Upper lobe of left lung (tissue), 6 donors: ENCODE measurements at regions not wholly inside any gene's neighbourhood (a gene's known extent, or its start where the extent isn't known, plus 50 kb on each side); places are given as distances from the start of the nearest gene placed in this dataset.

Experiments
- ATAC-seq, 2 donors: fragments of 200-7000 bp; cut with Tn5 transposase; one replicate each; pipeline ENCODE4 v1.9.1; 2022; ENCODE audit warnings: mild to moderate bottlenecking in 2 of 2, moderate library complexity in 2 of 2; ENCODE audit not compliant: low FRiP score in 2 of 2
- DNase-seq, 2 donors: peaks; one replicate each; pipeline ENCODE4 v3.0.0-alpha.2; 2019 to 2020
- H3K27ac ChIP-seq, 4 donors: fragments of 200-600 bp; sonication (generic); one replicate each; pipeline ENCODE4 v1.5.1; 2016 to 2019
- H3K27me3 ChIP-seq, 4 donors: fragments of 200-600 bp; sonication (generic); one replicate each; pipeline ENCODE4 v1.5.1; 2017 to 2019
- H3K36me3 ChIP-seq, 4 donors: fragments of 200-600 bp; sonication (generic); one replicate each; pipeline ENCODE4 v1.5.1; 2016 to 2019
- H3K4me1 ChIP-seq, 4 donors: fragments of 200-600 bp; sonication (generic); one replicate each; pipeline ENCODE4 v1.5.1; 2018 to 2019
- H3K4me3 ChIP-seq, 4 donors: fragments of 200-600 bp; sonication (generic); one replicate each; pipeline ENCODE4 v1.5.1; 2017 to 2019; ENCODE audit warnings: mild to moderate bottlenecking in 2 of 4, moderate library complexity in 1 of 4
- H3K9me3 ChIP-seq, 4 donors: fragments of 200-600 bp; sonication (generic); one replicate each; pipeline ENCODE4 v1.5.1; 2018 to 2019
- CTCF ChIP-seq, 6 experiments: fragments of 450-650 bp in 4 of 6; fragments of 200-600 bp in 2 of 6; sonication (generic) in 2 of 6; IDR thresholded peaks; one replicate each; pipeline ENCODE4 v1.5.1; 2016 to 2019; ENCODE audit warnings: antibody characterized with exemption in 6 of 6
- EP300 ChIP-seq, 4 donors: sonication (generic); formaldehyde crosslinking; IDR thresholded peaks; one replicate each; pipeline ENCODE4 v1.5.1; 2017; ENCODE audit warnings: antibody characterized with exemption in 4 of 4, control low read depth in 2 of 4
- POLR2A ChIP-seq, 4 donors: fragments of 450-650 bp; IDR thresholded peaks; one replicate each; pipeline ENCODE4 v1.5.1; 2016 to 2017; ENCODE audit warnings: antibody characterized with exemption in 4 of 4, mild to moderate bottlenecking in 2 of 4
- POLR2AphosphoS5 ChIP-seq, 2 donors: sonication (generic); formaldehyde crosslinking; IDR thresholded peaks; one replicate each; pipeline ENCODE4 v1.5.1; 2017; ENCODE audit warnings: antibody characterized with exemption in 2 of 2
- WGBS, 2 donors: methylation state at CpG; one replicate each; pipeline ENCODE4 v1.1.5; 2017 to 2018; 5-methylcytosine and 5-hydroxymethylcytosine counted together
- donor health status: DM: no; HTN: no; CAD: no; lungs with moderate emphysema.
- donor health status: DM: no; HTN: yes; CAD: no; lungs with severe emphysema.

- TF ChIP-seq POLR2A (IDR thresholded peaks at IDR 0.05) (no peak), CTCF (IDR thresholded peaks at IDR 0.05) (no peak), EP300 (IDR thresholded peaks at IDR 0.05) (no peak), POLR2AphosphoS5 (IDR thresholded peaks at IDR 0.05) (no peak)
- DNase-seq: no peak
- Histone ChIP-seq H3K4me3 (no peak overlapping the region), H3K27ac (no peak overlapping the region), H3K27me3 (no peaks in the 10 kb centered on the region), H3K36me3 (no peaks in the 10 kb centered on the region), H3K4me1 (no peaks in the 10 kb centered on the region), H3K9me3 (no peaks in the 10 kb centered on the region)
- peak in 1 of 2 donors; percentile 25 for ATAC-seq
- 76 to 87% methylated on average over 3 of the region's 3 CpGs for WGBS, 2 donors
Measured at GRCh38 chr10:33074443-33074842, 116.4 kb upstream of the ITGB1 start.

- no peak overlapping the region for H3K4me3 ChIP-seq
- TF ChIP-seq EP300 (IDR thresholded peaks at IDR 0.05) (no peak), POLR2A (IDR thresholded peaks at IDR 0.05) (no peak), CTCF (IDR thresholded peaks at IDR 0.05) (no peak), POLR2AphosphoS5 (IDR thresholded peaks at IDR 0.05) (no peak)
Measured at GRCh38 chr10:33073641-33074415, 115.8 kb upstream of the ITGB1 start.

GRCh38 chr10:33071857-33072256 lies 113.8 kb upstream of the ITGB1 start:
- Histone ChIP-seq H3K4me1 (no peaks in the 10 kb centered on the region), H3K27ac (no peak overlapping the region), H3K27me3 (no peaks in the 10 kb centered on the region), H3K9me3 (no peaks in the 10 kb centered on the region), H3K36me3 (no peaks in the 10 kb centered on the region), H3K4me3 (no peak overlapping the region)
- WGBS, 2 donors: 58 to 61% methylated on average over 2 of the region's 2 CpGs
- TF ChIP-seq EP300 (IDR thresholded peaks at IDR 0.05) (no peak), CTCF (IDR thresholded peaks at IDR 0.05) (no peak), POLR2A (IDR thresholded peaks at IDR 0.05) (no peak), POLR2AphosphoS5 (IDR thresholded peaks at IDR 0.05) (no peak)
- no peak for DNase-seq
- no peak for ATAC-seq

More at GRCh38 chr10:33073641-33074415, 115.8 kb upstream of the ITGB1 start:
- no peaks in the 10 kb centered on the region for H3K9me3 ChIP-seq
- no peaks in the 10 kb centered on the region for H3K4me1 ChIP-seq
- peak in 1 of 2 donors; percentile 47 for ATAC-seq
- no peak overlapping the region for H3K27ac ChIP-seq
- 75 to 76% methylated on average over 10 of the region's 10 CpGs for WGBS, 2 donors
- H3K27me3 ChIP-seq: no peaks in the 10 kb centered on the region
- H3K36me3 ChIP-seq: no peaks in the 10 kb centered on the region
- DNase-seq: no peak

GRCh38 chr10:33070101-33070500 lies 112.1 kb upstream of the ITGB1 start:
- no peak overlapping the region for H3K4me3 ChIP-seq
- no peaks in the 10 kb centered on the region for H3K27me3 ChIP-seq
- no peak overlapping the region for H3K27ac ChIP-seq
- DNase-seq (no peak), ATAC-seq (no peak)
- TF ChIP-seq EP300 (IDR thresholded peaks at IDR 0.05) (no peak), CTCF (IDR thresholded peaks at IDR 0.05) (no peak), POLR2A (IDR thresholded peaks at IDR 0.05) (no peak), POLR2AphosphoS5 (IDR thresholded peaks at IDR 0.05) (no peak)
- H3K4me1 ChIP-seq: no peaks in the 10 kb centered on the region
- H3K9me3 ChIP-seq: no peaks in the 10 kb centered on the region
- H3K36me3 ChIP-seq: no peaks in the 10 kb centered on the region
- 90 to 95% methylated on average over 6 of the region's 6 CpGs for WGBS, 2 donors

GRCh38 chr10:33067917-33068316 lies 109.9 kb upstream of the ITGB1 start:
- DNase-seq (no peak), ATAC-seq (no peak)
- H3K36me3 ChIP-seq: no peaks in the 10 kb centered on the region
- H3K4me1 ChIP-seq: no peaks in the 10 kb centered on the region
- TF ChIP-seq CTCF (IDR thresholded peaks at IDR 0.05): no peak
- no peak for TF ChIP-seq EP300 (IDR thresholded peaks at IDR 0.05)
- no peak for TF ChIP-seq POLR2A (IDR thresholded peaks at IDR 0.05)
- TF ChIP-seq POLR2AphosphoS5 (IDR thresholded peaks at IDR 0.05): no peak
- no peak overlapping the region for H3K4me3 ChIP-seq
- WGBS, 2 donors: 46 to 62% methylated on average over 2 of the region's 2 CpGs
- no peaks in the 10 kb centered on the region for H3K9me3 ChIP-seq
- H3K27me3 ChIP-seq: no peaks in the 10 kb centered on the region
- no peak overlapping the region for H3K27ac ChIP-seq
